GM18909 (cell line): ENCODE measurements at regions not wholly inside any gene's neighbourhood (a gene's known extent, or its start where the extent isn't known, plus 50 kb on each side); places are given as distances from the start of the nearest gene placed in this dataset.

Experiments used
- ATAC-seq: cut with Tn5 transposase; IDR thresholded peaks from one replicate; pipeline ENCODE4 v1.9.1; 2021; ENCODE audit warnings: mild to moderate bottlenecking; ENCODE audit not compliant: unreplicated experiment, poor library complexity

DNA sequence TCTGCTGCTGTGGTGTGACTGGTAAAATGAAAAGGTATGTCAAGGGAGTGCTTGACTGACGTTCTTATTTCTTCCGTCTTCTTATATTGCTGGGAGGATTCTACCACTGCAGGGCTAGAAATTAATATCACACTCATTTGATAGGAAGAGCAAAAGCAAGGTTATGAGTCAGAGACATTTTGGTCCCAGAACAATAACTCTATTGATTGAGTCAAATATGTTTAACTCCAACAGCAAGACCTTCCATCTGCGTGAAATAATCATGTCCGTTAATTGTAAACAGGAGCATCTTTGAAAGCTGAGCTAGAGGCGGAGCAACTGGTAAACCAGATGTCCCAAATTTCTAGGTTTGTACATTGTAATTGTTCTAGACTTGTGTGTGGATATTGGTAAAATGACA, 1293.6 kb downstream of the AACS start:
- ATAC-seq = no peak

DNA sequence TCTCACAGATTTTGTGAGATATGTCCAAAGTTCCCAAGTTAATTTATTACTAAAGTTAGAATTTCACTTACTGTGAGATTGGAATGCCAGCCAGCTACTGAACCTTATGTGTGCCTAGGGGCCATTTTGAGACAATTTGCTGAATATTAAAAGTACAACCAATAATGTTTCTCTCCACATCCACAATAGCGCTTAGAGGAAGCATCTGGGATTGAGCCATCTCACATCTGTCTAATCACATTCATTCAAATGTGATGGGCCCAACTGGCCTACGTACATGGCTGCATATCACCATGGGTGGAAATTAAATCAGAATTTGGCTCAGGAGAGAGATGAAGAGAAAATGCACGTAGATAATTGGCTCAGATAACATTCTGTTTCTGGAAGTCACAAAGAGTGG, 1294.0 kb downstream of the AACS start:
- ATAC-seq = no peak

DNA sequence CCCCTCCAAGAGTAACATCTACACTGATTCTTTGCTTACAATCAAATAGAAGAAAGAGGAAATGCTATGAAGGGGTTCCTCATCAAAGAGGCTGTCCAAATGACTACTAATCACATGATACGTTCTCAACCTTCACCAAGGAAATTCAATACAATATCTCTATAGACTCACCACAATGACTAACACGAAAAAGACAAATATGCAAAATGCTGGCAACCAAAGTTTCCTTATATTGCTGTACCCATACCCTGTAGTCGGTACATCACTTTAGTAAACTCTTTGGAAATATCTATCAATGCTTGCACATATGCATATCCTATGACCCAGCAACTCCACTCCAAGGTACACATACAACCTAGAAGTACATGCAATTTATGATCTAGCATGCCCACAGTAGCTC, 1296.6 kb downstream of the AACS start:
- no peak for ATAC-seq

DNA sequence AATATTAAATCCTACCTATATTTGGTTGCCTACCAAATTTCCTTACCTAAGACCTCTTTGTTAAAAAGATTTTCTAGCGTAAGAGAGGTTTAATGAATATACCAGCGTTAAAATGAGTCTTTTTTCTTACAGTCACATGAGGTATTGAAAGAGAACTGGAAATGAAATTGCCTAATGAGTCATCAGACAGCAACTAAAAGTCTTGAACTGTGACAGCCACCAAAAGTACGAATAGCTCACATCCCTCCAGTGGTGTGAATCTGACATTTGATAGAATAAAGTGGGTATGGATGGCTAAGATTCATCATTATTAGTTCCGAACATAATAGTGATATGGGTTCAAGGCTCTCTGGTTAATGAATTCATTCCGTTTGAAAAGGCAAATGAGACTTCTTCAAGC, 1297.3 kb downstream of the AACS start:
- ATAC-seq = no peak

DNA sequence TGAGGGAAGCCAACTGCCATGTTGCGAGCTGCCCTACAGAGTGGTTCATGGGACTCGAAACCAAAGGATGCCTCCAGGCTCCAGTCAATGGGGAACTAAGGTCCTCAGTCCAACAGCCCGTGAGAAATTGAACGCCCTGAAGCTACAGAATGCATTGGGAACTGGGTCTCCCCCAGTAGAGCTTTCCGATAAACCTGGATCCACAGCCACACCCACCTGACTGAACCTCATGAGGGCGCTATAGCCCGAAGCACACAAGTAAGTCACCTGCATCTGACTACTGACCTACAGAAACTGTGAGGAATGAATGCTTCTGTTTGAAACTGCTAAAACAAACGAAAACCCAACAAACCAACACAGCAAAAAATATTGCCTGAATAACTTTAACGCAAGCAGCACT, 1297.7 kb downstream of the AACS start:
- no peak for ATAC-seq

DNA sequence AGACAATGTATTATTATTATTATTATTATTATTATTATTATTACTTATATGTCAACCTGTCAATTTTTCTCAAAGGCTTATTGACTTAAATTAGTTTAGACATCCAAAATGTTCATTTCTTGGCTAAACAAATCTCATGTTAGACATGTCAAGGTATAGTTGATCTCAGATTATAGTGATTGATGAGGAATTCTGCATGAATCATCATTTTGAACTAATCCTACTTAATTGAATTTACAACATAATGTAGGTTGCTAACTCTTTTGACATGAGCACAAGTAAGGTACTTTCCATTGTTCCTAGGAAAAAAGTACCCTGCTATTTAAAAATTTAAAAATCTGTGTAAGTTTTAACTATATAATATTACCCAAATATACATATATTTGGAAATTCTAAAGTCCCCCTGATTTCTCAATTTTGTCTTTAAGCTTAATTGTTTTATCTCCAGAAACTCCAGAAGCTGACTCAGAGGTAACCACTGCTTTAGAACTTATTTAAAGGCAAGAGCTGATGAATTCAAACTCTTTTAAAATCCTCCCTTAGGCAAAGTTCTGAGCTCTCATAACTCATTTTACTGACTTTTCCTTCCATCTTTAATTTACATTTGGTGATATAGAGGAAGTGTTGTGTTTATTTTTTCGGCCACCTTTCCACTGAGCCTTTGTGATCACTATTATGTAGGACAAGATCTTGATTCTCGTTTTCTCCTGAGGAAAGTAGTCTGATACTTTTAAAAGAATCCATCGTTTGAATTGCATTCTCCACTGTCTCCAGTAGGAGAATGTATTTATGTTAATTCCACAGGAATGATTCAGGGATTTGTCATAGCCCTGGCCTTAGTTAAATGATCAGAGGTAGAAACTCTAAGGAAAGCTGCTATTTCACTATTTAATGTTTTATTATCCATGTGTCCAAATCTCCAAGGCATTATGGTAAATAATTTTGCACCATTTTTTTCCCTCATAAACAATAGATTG, 1304.5 kb downstream of the AACS start:
- no peak for ATAC-seq

DNA sequence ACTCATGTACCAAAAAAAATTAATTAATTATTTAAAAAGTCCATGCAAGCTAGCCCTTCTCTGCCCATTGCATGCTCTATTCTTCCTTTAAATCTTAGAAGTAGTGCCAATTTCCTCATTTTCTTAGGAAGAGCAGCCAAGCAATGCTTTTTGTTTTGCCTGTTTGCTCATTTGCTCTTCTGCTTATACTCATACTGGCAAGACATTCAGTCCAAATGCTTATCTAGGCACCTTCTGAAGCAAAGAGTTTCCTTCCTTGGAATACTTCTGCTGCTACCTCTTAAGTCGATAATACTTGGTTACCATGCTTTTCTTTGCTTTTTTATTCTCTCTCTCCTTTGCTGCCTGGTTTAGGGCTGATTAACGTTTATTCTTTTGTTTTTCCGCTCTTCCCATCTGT, 1318.3 kb downstream of the AACS start:
- ATAC-seq = no peak

DNA sequence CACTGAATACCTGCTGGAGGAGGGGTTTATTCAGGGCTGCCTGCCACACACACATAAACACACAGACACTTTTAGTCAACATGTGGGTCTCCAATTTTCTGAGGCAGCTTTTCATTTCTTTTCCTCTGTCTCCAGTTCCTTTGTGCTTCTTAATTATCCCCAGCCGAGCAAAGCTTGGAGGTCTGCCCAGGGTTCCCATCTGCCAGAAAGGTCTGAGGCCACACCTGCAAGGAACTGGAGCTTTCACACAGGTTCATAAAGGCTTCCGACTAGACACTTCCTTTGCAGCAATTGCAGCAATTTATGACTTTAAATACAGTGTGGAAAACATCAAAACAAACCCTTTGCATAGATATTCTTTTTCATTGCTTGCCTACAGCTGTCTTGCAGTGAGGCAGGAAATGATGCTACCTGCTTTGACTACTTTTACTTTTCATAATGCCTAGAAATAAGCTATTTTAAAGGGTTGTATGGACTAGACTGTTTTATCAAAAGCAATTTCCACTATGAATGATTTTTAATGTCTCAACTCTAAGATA, 1318.9 kb downstream of the AACS start:
- no peak for ATAC-seq

DNA sequence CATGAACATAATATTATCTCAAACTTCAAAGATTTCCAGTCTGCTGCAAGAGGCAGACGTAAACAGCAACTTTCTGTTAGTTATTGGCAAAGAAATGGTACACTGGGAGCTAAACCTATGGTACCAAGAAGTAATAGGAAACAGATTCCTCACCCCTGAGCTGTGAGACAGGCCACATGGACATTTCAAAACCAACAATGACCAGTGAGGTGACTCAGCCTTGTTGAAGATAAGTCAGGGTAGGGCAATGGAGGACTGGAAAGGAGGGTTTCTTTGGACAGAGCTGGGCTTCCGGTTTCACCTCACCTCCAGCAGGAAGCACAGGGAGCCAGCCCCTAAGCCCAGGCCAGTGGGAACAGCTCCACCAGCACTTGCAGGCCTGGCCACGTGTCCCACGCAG, 1320.5 kb downstream of the AACS start:
- ATAC-seq = no peak

DNA sequence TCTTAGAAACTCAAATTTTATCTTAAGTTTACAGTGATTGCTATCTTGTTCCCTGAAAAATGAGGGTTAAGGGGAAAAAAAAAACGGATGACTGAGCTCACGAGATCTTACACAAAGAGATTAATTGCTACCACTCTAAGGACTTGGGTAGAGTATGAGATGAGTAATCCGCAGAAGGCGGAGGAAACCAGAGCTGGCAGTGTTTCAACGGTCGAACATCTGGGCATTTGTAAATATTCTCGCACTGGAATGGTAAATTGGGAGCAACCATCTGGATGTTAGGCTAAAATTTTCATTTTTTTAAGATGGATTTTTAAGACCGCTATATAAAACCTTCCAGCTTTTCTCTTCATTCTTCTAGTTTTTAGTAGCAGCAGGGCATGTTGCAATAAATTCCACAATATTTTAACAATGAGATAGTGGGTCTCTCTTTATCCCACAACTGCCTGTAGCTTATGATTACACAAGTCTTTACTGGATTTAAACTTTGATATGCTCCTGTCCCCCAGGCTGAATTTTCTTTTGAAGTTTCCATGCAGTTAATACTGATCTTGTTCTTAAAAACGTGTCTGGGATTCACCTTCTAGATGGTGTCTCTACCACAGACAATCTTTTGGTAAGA, 1324.1 kb downstream of the AACS start:
- no peak for ATAC-seq

DNA sequence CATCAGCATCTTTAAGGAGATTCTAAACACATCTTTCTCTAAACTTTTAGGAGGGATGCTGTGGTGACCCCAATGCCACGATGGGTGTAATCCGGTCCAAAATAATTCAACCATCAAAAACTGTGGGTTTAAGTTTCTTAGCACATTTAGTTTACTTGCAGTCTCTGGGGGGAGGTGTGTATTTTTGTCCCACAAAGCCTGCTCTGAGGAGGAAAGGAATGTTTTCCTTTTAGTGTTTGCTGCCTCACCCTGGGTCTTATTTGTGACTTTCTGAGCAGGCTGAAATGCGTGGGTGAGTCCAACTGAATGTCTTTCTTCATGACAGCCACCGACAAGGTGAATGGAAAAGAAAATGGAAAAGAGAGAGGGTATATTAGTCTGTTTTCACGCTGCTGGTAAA, 1324.7 kb downstream of the AACS start:
- no peak for ATAC-seq

DNA sequence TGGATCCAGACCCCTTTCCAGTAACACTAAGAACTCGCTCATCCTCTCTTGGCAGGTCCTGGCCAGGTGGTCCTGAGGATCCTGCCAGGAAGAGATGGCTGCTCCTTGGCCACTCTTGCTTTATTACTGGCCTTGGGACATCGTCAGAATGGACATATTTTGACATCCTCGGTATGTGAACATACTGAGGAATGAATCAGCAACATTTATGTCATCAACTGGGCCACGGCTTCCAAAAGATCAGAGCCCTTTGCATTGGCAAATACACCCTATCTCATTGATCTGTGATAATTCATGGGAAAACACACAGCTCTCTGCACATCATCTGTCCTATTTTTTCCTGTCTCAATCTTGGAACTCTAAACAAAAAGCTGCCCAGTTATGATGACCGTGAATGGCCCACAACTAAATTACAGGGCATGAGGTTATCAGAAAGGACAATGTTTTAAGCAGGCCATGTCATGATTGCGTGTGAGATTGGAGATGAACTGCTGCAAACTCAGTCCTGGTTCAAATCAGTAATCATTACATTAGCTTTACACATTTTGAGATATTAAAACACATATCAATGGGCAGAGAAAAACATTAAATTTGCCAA, 1325.8 kb downstream of the AACS start:
- no peak for ATAC-seq

DNA sequence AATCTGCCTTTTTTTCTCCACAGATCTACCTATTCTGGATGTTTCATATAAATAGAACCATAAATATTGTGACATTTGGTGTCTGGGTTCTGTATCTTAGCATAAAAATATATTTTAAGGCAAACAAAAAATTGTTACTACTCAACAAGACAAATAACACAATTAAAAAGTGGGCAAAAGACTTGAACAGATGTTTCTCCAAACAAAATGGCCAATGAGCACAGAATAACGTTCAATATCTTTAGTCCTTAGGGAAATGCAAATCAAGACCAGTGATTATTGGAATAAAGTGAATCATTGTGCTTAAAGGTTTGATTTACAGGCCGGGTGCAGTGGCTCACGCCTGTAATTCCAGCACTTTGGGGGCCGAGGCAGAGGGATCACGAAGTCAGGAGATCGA, 1331.3 kb downstream of the AACS start:
- no peak for ATAC-seq

DNA sequence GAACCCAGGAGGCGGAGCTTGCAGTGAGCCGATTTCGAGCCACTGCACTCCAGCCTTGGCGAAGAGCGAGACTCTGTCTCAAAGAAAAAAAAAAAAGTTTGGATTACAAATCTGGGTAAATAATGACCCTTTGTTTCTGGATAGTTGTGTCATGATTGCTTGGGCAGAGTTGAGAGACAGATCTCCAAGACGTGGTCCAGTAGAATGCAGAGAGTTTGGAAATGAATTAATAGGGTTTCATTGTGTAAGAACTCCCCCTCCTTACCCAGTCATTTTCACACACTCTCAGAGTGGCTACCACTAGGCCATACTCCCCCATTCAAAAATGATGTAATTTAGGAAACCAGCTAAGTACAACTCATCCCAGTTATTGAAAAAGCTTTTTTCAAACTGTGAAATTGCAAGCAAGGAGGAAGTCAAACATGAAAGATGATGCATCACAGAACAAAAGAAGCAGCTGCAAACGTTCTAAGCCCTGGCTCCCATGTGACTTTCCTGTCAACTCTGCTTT, 1331.9 kb downstream of the AACS start:
- no peak for ATAC-seq

DNA sequence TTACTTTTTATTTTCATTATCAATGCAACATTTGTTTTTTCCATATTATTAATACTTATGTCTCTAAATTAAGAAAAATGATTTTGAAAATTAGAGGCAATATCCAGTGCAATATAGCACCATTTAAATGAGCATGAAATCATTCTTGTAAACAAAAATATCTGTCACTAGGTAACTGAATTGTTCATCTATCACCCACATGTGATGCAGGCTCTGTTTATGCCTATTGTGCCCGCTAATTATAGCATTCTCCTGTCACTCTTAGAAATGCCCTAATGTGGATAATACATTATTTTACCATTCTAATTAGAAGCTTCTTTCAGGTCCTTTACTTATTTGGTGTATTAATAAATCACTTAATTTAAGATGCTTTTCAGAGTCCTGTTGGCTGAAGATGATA, 1332.4 kb downstream of the AACS start:
- no peak for ATAC-seq

DNA sequence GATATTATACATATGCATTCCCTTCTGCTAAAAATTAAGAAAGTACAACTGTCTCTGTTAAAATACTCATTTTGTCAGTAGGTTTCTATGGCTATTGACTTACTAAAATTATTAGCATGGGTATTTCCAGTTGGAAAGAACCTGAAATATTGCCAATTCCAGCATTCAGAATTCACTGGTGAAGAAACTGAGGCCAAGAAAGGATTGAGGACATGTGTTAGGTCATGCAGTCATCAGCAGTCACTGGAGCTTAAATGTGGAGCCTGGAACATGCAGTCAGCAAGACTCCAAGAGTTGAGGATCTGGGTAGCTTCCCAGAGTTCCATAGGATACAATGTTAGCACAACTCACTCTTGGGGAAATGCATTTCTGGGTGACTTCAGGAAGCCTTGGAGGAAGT, 1335.6 kb downstream of the AACS start:
- ATAC-seq = no peak

DNA sequence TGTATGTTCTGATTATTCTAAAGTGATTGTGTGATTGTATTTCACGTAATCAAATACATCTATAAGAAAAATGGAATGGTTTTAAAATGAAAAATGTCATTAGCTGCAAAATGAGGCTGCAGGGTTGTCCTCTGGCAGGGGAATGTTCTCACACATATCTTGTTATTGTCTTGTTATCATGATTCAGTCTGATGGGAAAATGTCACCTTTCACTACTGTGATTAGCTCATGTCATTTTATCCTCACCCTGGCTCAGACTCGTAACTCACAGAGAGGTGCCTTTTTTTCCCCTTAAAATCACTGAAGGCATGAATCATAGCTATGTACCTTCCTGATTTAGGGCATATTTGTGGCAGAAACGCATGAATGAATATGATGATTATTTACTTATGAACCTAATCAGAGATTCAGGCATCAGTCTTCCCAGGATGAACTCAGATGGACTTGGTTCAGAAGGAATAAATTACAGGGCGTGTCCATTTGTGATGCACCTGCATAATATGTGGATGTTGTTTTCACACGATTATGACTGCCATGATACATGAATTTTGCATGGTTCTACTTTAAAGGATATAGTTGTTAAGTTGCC, 1339.2 kb downstream of the AACS start:
- ATAC-seq = no peak

DNA sequence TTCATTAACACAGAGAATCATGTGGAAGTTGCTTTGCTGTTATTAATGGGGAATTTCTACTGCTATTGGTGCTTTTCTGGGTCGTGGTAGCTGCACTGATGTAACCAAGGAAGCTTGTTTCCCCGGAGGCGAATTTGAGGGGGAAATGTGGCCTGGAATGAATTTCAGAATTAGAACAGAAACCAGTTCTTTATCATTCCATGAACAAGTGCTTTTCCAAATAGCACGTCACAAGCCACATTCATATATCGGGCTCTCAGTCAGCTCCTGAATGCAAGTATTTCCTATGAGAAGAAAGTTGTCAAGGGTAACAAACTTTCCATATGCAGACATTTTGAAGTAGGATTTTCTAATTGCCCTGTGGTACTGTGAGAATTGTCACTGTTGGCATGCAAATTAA, 1353.2 kb downstream of the AACS start:
- ATAC-seq = no peak

DNA sequence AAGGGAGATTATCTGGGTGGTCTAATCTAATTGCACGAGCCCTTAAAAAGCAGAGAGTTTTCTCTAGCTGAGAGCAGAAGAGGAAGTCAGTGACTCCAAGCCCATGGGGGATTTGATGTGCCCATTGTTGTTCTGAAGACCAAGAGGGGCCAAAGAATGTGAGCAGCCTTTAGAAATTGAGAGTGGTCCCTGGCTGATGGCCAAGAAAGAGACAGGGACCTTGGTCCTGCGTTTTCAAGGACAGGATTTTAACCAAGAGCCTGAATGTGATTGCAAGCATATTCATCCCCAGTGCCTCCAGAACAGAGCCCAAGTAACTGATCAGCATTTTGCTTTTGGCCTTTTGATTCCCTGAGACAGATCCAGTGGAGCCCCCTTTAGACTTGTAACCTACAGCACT, 1353.9 kb downstream of the AACS start:
- no peak for ATAC-seq

DNA sequence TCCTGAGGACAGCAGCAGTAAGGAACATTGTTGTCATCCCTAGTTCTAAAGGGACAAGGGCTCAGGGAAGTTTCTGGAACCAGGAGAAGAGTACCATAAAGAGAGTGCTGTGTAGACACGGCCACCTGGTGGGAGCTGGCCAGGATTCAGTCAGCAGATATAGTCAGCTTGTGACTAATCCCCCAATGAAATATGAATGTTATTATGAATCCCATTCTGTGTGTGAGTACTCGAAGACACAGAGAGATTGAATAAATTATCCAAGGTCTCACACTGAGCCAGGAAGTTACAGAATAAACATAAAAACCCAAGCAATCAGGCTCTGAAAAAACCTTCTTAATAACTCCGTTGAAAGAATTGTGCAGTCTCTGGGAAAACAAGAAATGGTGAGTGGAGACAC, 1359.5 kb downstream of the AACS start:
- no peak for ATAC-seq

DNA sequence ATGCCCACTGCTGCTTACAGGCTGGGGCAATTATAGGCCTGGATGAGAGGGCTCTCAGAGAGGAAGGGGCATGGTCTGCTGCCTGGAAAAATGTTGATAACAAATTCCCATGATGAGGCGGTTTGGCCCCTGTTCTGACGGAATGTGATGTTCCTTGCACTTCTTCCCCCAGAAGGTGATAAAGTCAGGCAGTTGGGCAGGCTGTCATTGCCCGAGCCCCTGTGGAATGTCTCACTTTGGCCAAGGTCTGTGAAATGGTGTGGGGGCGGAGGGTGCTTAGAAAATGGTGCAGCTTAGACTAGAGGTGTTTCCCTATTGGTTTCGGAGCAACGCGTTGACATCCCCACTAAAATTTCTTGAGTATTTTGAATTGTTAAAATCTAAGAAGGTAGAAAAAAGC, 1360.0 kb downstream of the AACS start:
- ATAC-seq = no peak
